ENCODE measurements at regions not wholly inside any gene's neighbourhood (a gene's known extent, or its start where the extent isn't known, plus 50 kb on each side); places are given as distances from the start of the nearest gene placed in this dataset.

GRCh38 chr1:193856261-193856660, 669.8 kb upstream of the B3GALT2 start:
- no peaks in the 10 kb centered on the region for H3K36me3 ChIP-seq (ENCODE audit: control insufficient read depth, insufficient read depth, low read length)
- H3K27ac ChIP-seq (ENCODE audit: low read depth, low read length), result no peak overlapping the region
- H3K4me1 ChIP-seq (ENCODE audit: control insufficient read depth, insufficient read depth, low read length), result no peaks in the 10 kb centered on the region
- no peaks in the 10 kb centered on the region for H3K27me3 ChIP-seq (ENCODE audit: control insufficient read depth, insufficient read depth, low read length)
- H3K9ac ChIP-seq (ENCODE audit: low read length), result no peak overlapping the region
- no peak overlapping the region for H3K4me3 ChIP-seq (ENCODE audit: low read length)

GRCh38 chr1:193850745-193851144, 664.3 kb upstream of the B3GALT2 start:
- Histone ChIP-seq H3K4me1 (ENCODE audit: control insufficient read depth, insufficient read depth, low read length) (no peaks in the 10 kb centered on the region), H3K4me3 (ENCODE audit: low read length) (no peak overlapping the region), H3K27me3 (ENCODE audit: control insufficient read depth, insufficient read depth, low read length) (no peaks in the 10 kb centered on the region), H3K9ac (ENCODE audit: low read length) (no peak overlapping the region), H3K36me3 (ENCODE audit: control insufficient read depth, insufficient read depth, low read length) (no peaks in the 10 kb centered on the region), H3K27ac (ENCODE audit: low read depth, low read length) (no peak overlapping the region)

GRCh38 chr1:193846876-193847604, 660.6 kb upstream of the B3GALT2 start:
- H3K4me1 ChIP-seq (ENCODE audit: control insufficient read depth, insufficient read depth, low read length), result no peaks in the 10 kb centered on the region

GRCh38 chr1:193846411-193846810, 660.0 kb upstream of the B3GALT2 start:
- no peaks in the 10 kb centered on the region for H3K36me3 ChIP-seq (ENCODE audit: control insufficient read depth, insufficient read depth, low read length)
- H3K4me3 ChIP-seq (ENCODE audit: low read length), result no peak overlapping the region
- H3K27ac ChIP-seq (ENCODE audit: low read depth, low read length), result no peak overlapping the region
- H3K27me3 ChIP-seq (ENCODE audit: control insufficient read depth, insufficient read depth, low read length), result no peaks in the 10 kb centered on the region
- no peaks in the 10 kb centered on the region for H3K4me1 ChIP-seq (ENCODE audit: control insufficient read depth, insufficient read depth, low read length)
- H3K9ac ChIP-seq (ENCODE audit: low read length), result no peak overlapping the region

More at GRCh38 chr1:193846876-193847604, 660.6 kb upstream of the B3GALT2 start:
- H3K36me3 ChIP-seq (ENCODE audit: control insufficient read depth, insufficient read depth, low read length), result no peaks in the 10 kb centered on the region
- no peak overlapping the region for H3K9ac ChIP-seq (ENCODE audit: low read length)
- H3K27ac ChIP-seq (ENCODE audit: low read depth, low read length), result no peak overlapping the region
- no peak overlapping the region for H3K4me3 ChIP-seq (ENCODE audit: low read length)
- H3K27me3 ChIP-seq (ENCODE audit: control insufficient read depth, insufficient read depth, low read length), result no peaks in the 10 kb centered on the region

GRCh38 chr1:193841857-193842256, 655.4 kb upstream of the B3GALT2 start:
- H3K9ac ChIP-seq (ENCODE audit: low read length), result no peak overlapping the region
- no peak overlapping the region for H3K4me3 ChIP-seq (ENCODE audit: low read length)
- no peaks in the 10 kb centered on the region for H3K4me1 ChIP-seq (ENCODE audit: control insufficient read depth, insufficient read depth, low read length)
- H3K36me3 ChIP-seq (ENCODE audit: control insufficient read depth, insufficient read depth, low read length), result no peaks in the 10 kb centered on the region
- H3K27ac ChIP-seq (ENCODE audit: low read depth, low read length), result no peak overlapping the region
- H3K27me3 ChIP-seq (ENCODE audit: control insufficient read depth, insufficient read depth, low read length), result no peaks in the 10 kb centered on the region

- H3K27me3 ChIP-seq (ENCODE audit: control insufficient read depth, insufficient read depth, low read length), result no peaks in the 10 kb centered on the region
- no peaks in the 10 kb centered on the region for H3K36me3 ChIP-seq (ENCODE audit: control insufficient read depth, insufficient read depth, low read length)
- H3K9ac ChIP-seq (ENCODE audit: low read length), result no peak overlapping the region
- no peak overlapping the region for H3K27ac ChIP-seq (ENCODE audit: low read depth, low read length)
- no peaks in the 10 kb centered on the region for H3K4me1 ChIP-seq (ENCODE audit: control insufficient read depth, insufficient read depth, low read length)
- no peak overlapping the region for H3K4me3 ChIP-seq (ENCODE audit: low read length)
Measured at GRCh38 chr1:193831465-193831864, 645.1 kb upstream of the B3GALT2 start.

- Histone ChIP-seq H3K27me3 (ENCODE audit: control insufficient read depth, insufficient read depth, low read length) (no peaks in the 10 kb centered on the region), H3K4me3 (ENCODE audit: low read length) (no peak overlapping the region), H3K9ac (ENCODE audit: low read length) (no peak overlapping the region), H3K36me3 (ENCODE audit: control insufficient read depth, insufficient read depth, low read length) (no peaks in the 10 kb centered on the region), H3K4me1 (ENCODE audit: control insufficient read depth, insufficient read depth, low read length) (no peaks in the 10 kb centered on the region), H3K27ac (ENCODE audit: low read depth, low read length) (no peak overlapping the region)
Measured at GRCh38 chr1:193827516-193827915, 641.1 kb upstream of the B3GALT2 start.

- Histone ChIP-seq H3K9ac (ENCODE audit: low read length) (no peak overlapping the region), H3K27ac (ENCODE audit: low read depth, low read length) (no peak overlapping the region), H3K4me1 (ENCODE audit: control insufficient read depth, insufficient read depth, low read length) (no peaks in the 10 kb centered on the region), H3K36me3 (ENCODE audit: control insufficient read depth, insufficient read depth, low read length) (no peaks in the 10 kb centered on the region), H3K4me3 (ENCODE audit: low read length) (no peak overlapping the region), H3K27me3 (ENCODE audit: control insufficient read depth, insufficient read depth, low read length) (no peaks in the 10 kb centered on the region)
Measured at GRCh38 chr1:193819376-193819775, 633.0 kb upstream of the B3GALT2 start.

GRCh38 chr1:193807208-193807607, 620.8 kb upstream of the B3GALT2 start:
- no peak overlapping the region for H3K27ac ChIP-seq (ENCODE audit: low read depth, low read length)
- H3K4me1 ChIP-seq (ENCODE audit: control insufficient read depth, insufficient read depth, low read length), result no peaks in the 10 kb centered on the region
- no peak overlapping the region for H3K4me3 ChIP-seq (ENCODE audit: low read length)
- H3K36me3 ChIP-seq (ENCODE audit: control insufficient read depth, insufficient read depth, low read length), result no peaks in the 10 kb centered on the region
- no peak overlapping the region for H3K9ac ChIP-seq (ENCODE audit: low read length)
- no peaks in the 10 kb centered on the region for H3K27me3 ChIP-seq (ENCODE audit: control insufficient read depth, insufficient read depth, low read length)

GRCh38 chr1:193806079-193807048, 620.0 kb upstream of the B3GALT2 start:
- no peaks in the 10 kb centered on the region for H3K27me3 ChIP-seq (ENCODE audit: control insufficient read depth, insufficient read depth, low read length)
- no peaks in the 10 kb centered on the region for H3K4me1 ChIP-seq (ENCODE audit: control insufficient read depth, insufficient read depth, low read length)
- no peak overlapping the region for H3K4me3 ChIP-seq (ENCODE audit: low read length)
- no peak overlapping the region for H3K9ac ChIP-seq (ENCODE audit: low read length)
- no peaks in the 10 kb centered on the region for H3K36me3 ChIP-seq (ENCODE audit: control insufficient read depth, insufficient read depth, low read length)
- H3K27ac ChIP-seq (ENCODE audit: low read depth, low read length), result no peak overlapping the region

- no peaks in the 10 kb centered on the region for H3K36me3 ChIP-seq (ENCODE audit: control insufficient read depth, insufficient read depth, low read length)
- H3K27me3 ChIP-seq (ENCODE audit: control insufficient read depth, insufficient read depth, low read length), result no peaks in the 10 kb centered on the region
- no peak overlapping the region for H3K9ac ChIP-seq (ENCODE audit: low read length)
- H3K4me3 ChIP-seq (ENCODE audit: low read length), result no peak overlapping the region
- no peaks in the 10 kb centered on the region for H3K4me1 ChIP-seq (ENCODE audit: control insufficient read depth, insufficient read depth, low read length)
- no peak overlapping the region for H3K27ac ChIP-seq (ENCODE audit: low read depth, low read length)
Measured at GRCh38 chr1:193799948-193800690, 613.7 kb upstream of the B3GALT2 start.

GRCh38 chr1:193799371-193799770, 613.0 kb upstream of the B3GALT2 start:
- no peaks in the 10 kb centered on the region for H3K27me3 ChIP-seq (ENCODE audit: control insufficient read depth, insufficient read depth, low read length)
- no peak overlapping the region for H3K27ac ChIP-seq (ENCODE audit: low read depth, low read length)
- H3K4me3 ChIP-seq (ENCODE audit: low read length), result no peak overlapping the region
- H3K36me3 ChIP-seq (ENCODE audit: control insufficient read depth, insufficient read depth, low read length), result no peaks in the 10 kb centered on the region
- no peaks in the 10 kb centered on the region for H3K4me1 ChIP-seq (ENCODE audit: control insufficient read depth, insufficient read depth, low read length)
- no peak overlapping the region for H3K9ac ChIP-seq (ENCODE audit: low read length)
